B cell (primary cell): ENCODE measurements at regions not wholly inside any gene's neighbourhood (a gene's known extent, or its start where the extent isn't known, plus 50 kb on each side); places are given as distances from the start of the nearest gene placed in this dataset.

Experiments used
- ATAC-seq: fragments of 200-7000 bp; cut with Tn5 transposase; one replicate; pipeline ENCODE4 v1.10.0; 2021; ENCODE audit warnings: low read depth, mild to moderate bottlenecking, moderate number of reproducible peaks, moderate library complexity
- CTCF ChIA-PET: fragments of 350-600 bp; sonication (Branson Sonifier 250); formaldehyde crosslinking; loops from one replicate; lab custom pipeline; 2021; ENCODE audit warnings: antibody characterized with exemption, inconsistent platforms; lab: Charles Lee
- POLR2A ChIA-PET: fragments of 350-600 bp; sonication (Branson Sonifier 250); formaldehyde crosslinking; loops from one replicate; lab custom pipeline; 2021; ENCODE audit warnings: antibody characterized with exemption; lab: Charles Lee
- DNase-seq: peaks from one replicate; pipeline ENCODE4 v3.0.0; 2013
- H2AFZ ChIP-seq: 2 replicates; pipeline ENCODE4 v1.6.1; 2012; ENCODE audit warnings: mild to moderate bottlenecking, low read depth, low read length; ENCODE audit not compliant: insufficient read depth, poor library complexity, severe bottlenecking
- H3K27ac ChIP-seq, 2 donors: 1 replicate in 1 of 2; 2 replicates in 1 of 2; pipeline ENCODE4 v1.5.1; 2012 to 2013; ENCODE audit warnings: low read length in 2 of 2, mild to moderate bottlenecking in 2 of 2, moderate library complexity in 1 of 2
- H3K27me3 ChIP-seq, 4 experiments: fragments of 200-600 bp in 1 of 4; sonication (generic) in 1 of 4; replicated peaks in 1 of 4; 1 replicate in 2 of 4; 2 replicates in 2 of 4; pipeline versions ENCODE4 v1.6.1 to v1.7.0; 2013 to 2016; ENCODE audit warnings: low read length in 3 of 4, mild to moderate bottlenecking in 2 of 4, mixed read lengths in 1 of 4, moderate library complexity in 1 of 4; ENCODE audit not compliant: insufficient read depth in 4 of 4, control insufficient read depth in 3 of 4; ENCODE audit errors: control extremely low read depth in 1 of 4
- H3K36me3 ChIP-seq, 2 experiments: replicated peaks in 1 of 2; 1 replicate in 1 of 2; 2 replicates in 1 of 2; pipeline versions ENCODE4 v1.6.1 to v1.7.1; 2013; ENCODE audit warnings: low read length in 1 of 2; ENCODE audit not compliant: insufficient read depth in 2 of 2, control insufficient read depth in 1 of 2; ENCODE audit errors: control extremely low read depth in 1 of 2, extremely low read depth in 1 of 2
- H3K4me1 ChIP-seq, 2 donors: fragments of 200-600 bp in 1 of 2; sonication (generic) in 1 of 2; 1 replicate in 1 of 2; 2 replicates in 1 of 2; pipeline versions ENCODE4 v1.5.1 to v1.6.1; 2013 to 2017; ENCODE audit warnings: low read length in 2 of 2; ENCODE audit not compliant: control insufficient read depth in 2 of 2, insufficient read depth in 2 of 2
- H3K4me2 ChIP-seq: replicated peaks from 2 replicates; pipeline ENCODE3; 2012; ENCODE audit warnings: mild to moderate bottlenecking, low read depth, low read length; ENCODE audit not compliant: poor library complexity, severe bottlenecking
- H3K4me3 ChIP-seq, 5 experiments: fragments of 200-600 bp in 1 of 5; sonication (generic) in 1 of 5; 1 replicate in 3 of 5; 2 replicates in 2 of 5; pipeline versions ENCODE4 v1.5.1 to v1.7.0; 2011 to 2016; ENCODE audit warnings: low read length in 4 of 5, mild to moderate bottlenecking in 4 of 5, low read depth in 2 of 5, control low read depth in 1 of 5, moderate library complexity in 1 of 5; ENCODE audit not compliant: insufficient read depth in 1 of 5; ENCODE audit errors: control extremely low read depth in 1 of 5, extremely low read depth in 1 of 5
- H3K79me2 ChIP-seq: fragments of 200-600 bp; sonication (generic); one replicate; pipeline ENCODE4 v1.6.0; 2016; ENCODE audit warnings: low read length; ENCODE audit not compliant: control insufficient read depth, insufficient read depth
- H3K9ac ChIP-seq: fragments of 200-600 bp; sonication (generic); 2 replicates; pipeline ENCODE4 v1.6.1; 2017; ENCODE audit warnings: mild to moderate bottlenecking, low read length, moderate library complexity
- H3K9me3 ChIP-seq, 3 donors: one replicate each; pipeline versions ENCODE4 v1.6.1 to v1.7.1; 2013; ENCODE audit warnings: low read length in 2 of 3; ENCODE audit not compliant: control insufficient read depth in 2 of 3, insufficient read depth in 1 of 3; ENCODE audit errors: control extremely low read depth in 1 of 3
- H4K20me1 ChIP-seq: 2 replicates; pipeline ENCODE4 v1.6.0; 2012; ENCODE audit warnings: mild to moderate bottlenecking, low read length; ENCODE audit not compliant: insufficient read depth, control insufficient read depth, poor library complexity, severe bottlenecking
- H3K27ac Mint-ChIP-seq: one replicate; pipeline ENCODE4 v1.8.0; 2021; ENCODE audit warnings: mixed read lengths
- H3K27me3 Mint-ChIP-seq: one replicate; pipeline ENCODE4 v1.8.0; 2021; ENCODE audit warnings: mixed read lengths
- H3K4me1 Mint-ChIP-seq: one replicate; pipeline ENCODE4 v1.8.0; 2021; ENCODE audit warnings: mixed read lengths
- H3K4me3 Mint-ChIP-seq: one replicate; pipeline ENCODE4 v1.8.0; 2021; ENCODE audit warnings: mixed read lengths
- H3K9me3 Mint-ChIP-seq: one replicate; pipeline ENCODE4 v1.8.0; 2022; ENCODE audit warnings: mixed read lengths; ENCODE audit not compliant: insufficient read depth
- EZH2 ChIP-seq: IDR thresholded peaks from 2 replicates; pipeline ENCODE4 v1.6.1; 2012; ENCODE audit warnings: borderline replicate concordance, low read depth, mild to moderate bottlenecking, moderate library complexity, low read length; ENCODE audit not compliant: insufficient read depth, poor library complexity, severe bottlenecking
- WGBS: methylation state at CpG from one replicate; pipeline ENCODE4 v1.1.5; 2013; ENCODE audit warnings: missing lambda C conversion rate; ENCODE audit not compliant: insufficient coverage; 5-methylcytosine and 5-hydroxymethylcytosine counted together
- intact Hi-C: fragments of 100-400 bp; cut with micrococcal nuclease; formaldehyde crosslinking; loops from one replicate; pipeline ENCODE4 v1.10.0; 2022
- TF ChIP-seq, protein P1 (sequence below): fragments of 200-600 bp; IDR thresholded peaks from one replicate; pipeline ENCODE4 v1.8.0; 2022; ENCODE audit warnings: antibody characterized with exemption, mild to moderate bottlenecking

- no peak overlapping the region for H3K9ac ChIP-seq
- POLR2A ChIA-PET, result no interaction called here
- no peak overlapping the region for H3K4me2 ChIP-seq
- ATAC-seq (no peak), DNase-seq (no peak)
- Mint-ChIP-seq H3K27me3 (no peaks in the 10 kb centered on the region), H3K4me3 (no peak overlapping the region), H3K27ac (no peak overlapping the region), H3K4me1 (no peaks in the 10 kb centered on the region), H3K9me3 (no peaks in the 10 kb centered on the region)
- intact Hi-C loops, result no loop called here
- H3K4me3 ChIP-seq, result no peak overlapping the region
- no peaks in the 10 kb centered on the region for H3K36me3 ChIP-seq
- H4K20me1 ChIP-seq, result no peaks in the 10 kb centered on the region
- WGBS, result 100% methylated on average over 1 of the region's 6 CpGs
- TF ChIP-seq EZH2, result no peak
- TF ChIP-seq, protein P1, sequence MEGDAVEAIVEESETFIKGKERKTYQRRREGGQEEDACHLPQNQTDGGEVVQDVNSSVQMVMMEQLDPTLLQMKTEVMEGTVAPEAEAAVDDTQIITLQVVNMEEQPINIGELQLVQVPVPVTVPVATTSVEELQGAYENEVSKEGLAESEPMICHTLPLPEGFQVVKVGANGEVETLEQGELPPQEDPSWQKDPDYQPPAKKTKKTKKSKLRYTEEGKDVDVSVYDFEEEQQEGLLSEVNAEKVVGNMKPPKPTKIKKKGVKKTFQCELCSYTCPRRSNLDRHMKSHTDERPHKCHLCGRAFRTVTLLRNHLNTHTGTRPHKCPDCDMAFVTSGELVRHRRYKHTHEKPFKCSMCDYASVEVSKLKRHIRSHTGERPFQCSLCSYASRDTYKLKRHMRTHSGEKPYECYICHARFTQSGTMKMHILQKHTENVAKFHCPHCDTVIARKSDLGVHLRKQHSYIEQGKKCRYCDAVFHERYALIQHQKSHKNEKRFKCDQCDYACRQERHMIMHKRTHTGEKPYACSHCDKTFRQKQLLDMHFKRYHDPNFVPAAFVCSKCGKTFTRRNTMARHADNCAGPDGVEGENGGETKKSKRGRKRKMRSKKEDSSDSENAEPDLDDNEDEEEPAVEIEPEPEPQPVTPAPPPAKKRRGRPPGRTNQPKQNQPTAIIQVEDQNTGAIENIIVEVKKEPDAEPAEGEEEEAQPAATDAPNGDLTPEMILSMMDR, result no peak
- H2AFZ ChIP-seq, result no peak overlapping the region
- H3K79me2 ChIP-seq, result no peaks in the 10 kb centered on the region
- CTCF ChIA-PET, result no interaction called here
- no peaks in the 10 kb centered on the region for H3K27me3 ChIP-seq
- H3K27ac ChIP-seq, result no peak overlapping the region
- no peaks in the 10 kb centered on the region for H3K4me1 ChIP-seq
- peaks cover 0 to 3% (median 0%) of the 10 kb centered on the region in 3 donors for H3K9me3 ChIP-seq
Observed at GRCh38 chr5:51271261-51271660, 112.0 kb upstream of the ISL1 start.

- Histone ChIP-seq H3K4me2 (no peak overlapping the region), H3K9me3 (peaks cover 0 to 6% (median 0%) of the 10 kb centered on the region in 3 donors), H3K27me3 (no peaks in the 10 kb centered on the region), H3K36me3 (no peaks in the 10 kb centered on the region), H3K27ac (no peak overlapping the region), H2AFZ (no peak overlapping the region), H3K4me3 (no peak overlapping the region), H3K79me2 (no peaks in the 10 kb centered on the region), H3K9ac (no peak overlapping the region), H4K20me1 (no peaks in the 10 kb centered on the region), H3K4me1 (no peaks in the 10 kb centered on the region)
- no peaks in the 10 kb centered on the region for H3K9me3 Mint-ChIP-seq
- no peaks in the 10 kb centered on the region for H3K4me1 Mint-ChIP-seq
- WGBS, result 78% methylated on average over 3 of the region's 3 CpGs
- H3K27ac Mint-ChIP-seq, result no peak overlapping the region
- no peak overlapping the region for H3K4me3 Mint-ChIP-seq
- POLR2A ChIA-PET, result no interaction called here
- TF ChIP-seq EZH2, result no peak
- TF ChIP-seq, protein P1, result no peak
- intact Hi-C loops, result no loop called here
- no peaks in the 10 kb centered on the region for H3K27me3 Mint-ChIP-seq
- ATAC-seq, result no peak
- no peak for DNase-seq
- CTCF ChIA-PET, result no interaction called here
Observed at GRCh38 chr5:51273021-51273420, 110.2 kb upstream of the ISL1 start.
